WTC11 (cell line): ENCODE measurements at regions not wholly inside any gene's neighbourhood (a gene's known extent, or its start where the extent isn't known, plus 50 kb on each side); places are given as distances from the start of the nearest gene placed in this dataset.

Source experiments
- ATAC-seq: fragments of 200-7000 bp; cut with Tn5 transposase; 2 replicates; pipeline ENCODE4 v1.10.0; 2021; ENCODE audit warnings: mild to moderate bottlenecking, moderate library complexity
- CTCF ChIA-PET: fragments of 300-600 bp; sonication (Branson Sonifier 250); formaldehyde crosslinking; loops from one replicate; lab custom pipeline; 2021; ENCODE audit warnings: antibody characterized with exemption; lab: Charles Lee
- POLR2A ChIA-PET: fragments of 350-600 bp; sonication (Branson Sonifier 250); formaldehyde crosslinking; loops from one replicate; lab custom pipeline; 2021; ENCODE audit warnings: antibody characterized with exemption; lab: Charles Lee
- DNase-seq: peaks from one replicate; pipeline ENCODE4 v3.0.0; 2021; ENCODE audit warnings: low spot score
- H3K27ac Mint-ChIP-seq: 2 replicates; pipeline ENCODE4 v1.8.0; 2021; ENCODE audit warnings: mixed read lengths
- H3K27me3 Mint-ChIP-seq: 2 replicates; pipeline ENCODE4 v1.8.0; 2021; ENCODE audit warnings: low read depth, mild to moderate bottlenecking, moderate library complexity, mixed read lengths
- H3K36me3 Mint-ChIP-seq: 2 replicates; pipeline ENCODE4 v1.8.0; 2021; ENCODE audit warnings: mixed read lengths
- H3K4me1 Mint-ChIP-seq: 2 replicates; pipeline ENCODE4 v1.8.0; 2022; ENCODE audit warnings: mixed read lengths
- H3K4me3 Mint-ChIP-seq: 2 replicates; pipeline ENCODE4 v1.8.0; 2021; ENCODE audit warnings: mild to moderate bottlenecking, moderate library complexity, mixed read lengths
- H3K9me3 Mint-ChIP-seq: 2 replicates; pipeline ENCODE4 v1.8.0; 2021; ENCODE audit warnings: mixed read lengths
- ATF1 ChIP-seq: sonication (generic); formaldehyde crosslinking; IDR thresholded peaks from 2 replicates; pipeline ENCODE4 v1.8.1; 2023; ENCODE audit warnings: mild to moderate bottlenecking, moderate library complexity, missing genetic modification reagents
- ATF6 ChIP-seq: sonication (generic); formaldehyde crosslinking; IDR thresholded peaks from 2 replicates; pipeline ENCODE4 v1.8.1; 2023; ENCODE audit warnings: mild to moderate bottlenecking, missing genetic modification reagents
- CREB1 ChIP-seq: sonication (generic); formaldehyde crosslinking; IDR thresholded peaks from 2 replicates; pipeline ENCODE4 v1.8.0; 2023; ENCODE audit warnings: mild to moderate bottlenecking, missing genetic modification reagents
- GTF2I ChIP-seq: fragments of 250-450 bp; sonication (Bioruptor Pico); conservative IDR thresholded peaks from 2 replicates; pipeline ENCODE4 v1.4.0; 2021; ENCODE audit warnings: mild to moderate bottlenecking
- MXD4 ChIP-seq: fragments of 250-450 bp; sonication (Bioruptor Pico); IDR thresholded peaks from 2 replicates; pipeline ENCODE4 v1.8.0; 2021; ENCODE audit warnings: mild to moderate bottlenecking, moderate library complexity, borderline replicate concordance
- NFE2L1 ChIP-seq: sonication (generic); formaldehyde crosslinking; IDR thresholded peaks from 2 replicates; pipeline ENCODE4 v1.8.1; 2023; ENCODE audit warnings: missing genetic modification reagents
- OVOL2 ChIP-seq: fragments of 250-450 bp; sonication (Bioruptor Pico); IDR thresholded peaks from 2 replicates; pipeline ENCODE4 v1.9.0; 2021; ENCODE audit warnings: mild to moderate bottlenecking, borderline replicate concordance
- RORB ChIP-seq: fragments of 250-450 bp; sonication (Bioruptor Pico); IDR thresholded peaks from 2 replicates; pipeline ENCODE4 v1.9.0; 2021; ENCODE audit warnings: mild to moderate bottlenecking
- TCF7 ChIP-seq: sonication (generic); formaldehyde crosslinking; IDR thresholded peaks from 2 replicates; pipeline ENCODE4 v1.8.0; 2022; ENCODE audit warnings: mild to moderate bottlenecking, low read depth, missing genetic modification reagents, moderate library complexity
- TP53 ChIP-seq: sonication (generic); formaldehyde crosslinking; IDR thresholded peaks from 2 replicates; pipeline ENCODE4 v1.8.1; 2023; ENCODE audit warnings: mild to moderate bottlenecking, missing genetic modification reagents
- ZNF317 ChIP-seq: sonication (generic); formaldehyde crosslinking; IDR thresholded peaks from 2 replicates; pipeline ENCODE4 v1.8.1; 2023; ENCODE audit warnings: low read depth, mild to moderate bottlenecking, moderate library complexity, missing genetic modification reagents, borderline replicate concordance
- ZNF396 ChIP-seq: fragments of 250-450 bp; sonication (Bioruptor Pico); IDR thresholded peaks from 2 replicates; pipeline ENCODE4 v1.8.0; 2021; ENCODE audit warnings: mild to moderate bottlenecking, moderate library complexity, borderline replicate concordance
- TF ChIP-seq, protein P1 (sequence below): sonication (generic); formaldehyde crosslinking; IDR thresholded peaks from 2 replicates; pipeline ENCODE4 v1.8.1; 2023; ENCODE audit warnings: mild to moderate bottlenecking, missing genetic modification reagents, moderate library complexity
- TF ChIP-seq, protein P2 (sequence below): sonication (generic); formaldehyde crosslinking; IDR thresholded peaks from 2 replicates; pipeline ENCODE4 v1.8.0; 2023; ENCODE audit warnings: mild to moderate bottlenecking, missing genetic modification reagents

DNA sequence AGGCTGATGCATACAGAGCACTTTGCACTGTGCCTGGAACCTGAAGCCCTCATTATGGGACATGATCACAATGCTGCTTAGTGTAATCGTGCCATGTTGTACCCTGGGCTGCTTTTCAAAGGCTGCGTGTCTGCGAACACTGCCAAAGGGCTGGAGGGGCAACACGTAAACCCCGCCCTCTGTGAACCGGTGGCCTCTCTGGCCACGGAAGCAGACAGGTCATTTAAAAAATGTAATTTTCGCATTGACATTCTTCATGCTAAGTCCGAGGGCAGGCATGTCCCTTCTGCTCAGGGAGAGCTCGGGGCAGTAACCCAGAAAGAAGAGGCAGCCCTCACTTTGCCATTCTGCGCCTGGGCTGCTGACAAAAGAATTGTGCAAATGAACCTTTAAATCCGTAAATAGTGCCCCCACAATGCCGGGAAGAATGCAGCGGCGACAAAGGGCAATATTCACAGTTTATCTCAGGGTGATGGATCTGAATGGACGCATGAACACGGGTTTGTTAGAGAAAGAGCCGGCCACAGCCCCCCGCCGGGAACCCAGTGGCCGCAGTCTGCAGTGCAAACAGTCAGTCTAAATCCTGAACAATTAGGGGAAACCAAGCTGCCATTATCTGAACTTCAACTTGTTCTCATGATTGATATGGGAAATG lies 226.1 kb downstream of the MYCN start (continued):
- TF ChIP-seq OVOL2 (CRISPR knock-in tag) (no peak), TCF7 (CRISPR knock-in tag) (no peak), MXD4 (CRISPR knock-in tag) (no peak), GTF2I (CRISPR knock-in tag) (no peak), NFE2L1 (CRISPR knock-in tag) (no peak), ZNF396 (no peak)
- TF ChIP-seq, protein P1, sequence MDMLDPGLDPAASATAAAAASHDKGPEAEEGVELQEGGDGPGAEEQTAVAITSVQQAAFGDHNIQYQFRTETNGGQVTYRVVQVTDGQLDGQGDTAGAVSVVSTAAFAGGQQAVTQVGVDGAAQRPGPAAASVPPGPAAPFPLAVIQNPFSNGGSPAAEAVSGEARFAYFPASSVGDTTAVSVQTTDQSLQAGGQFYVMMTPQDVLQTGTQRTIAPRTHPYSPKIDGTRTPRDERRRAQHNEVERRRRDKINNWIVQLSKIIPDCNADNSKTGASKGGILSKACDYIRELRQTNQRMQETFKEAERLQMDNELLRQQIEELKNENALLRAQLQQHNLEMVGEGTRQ (CRISPR knock-in tag): no peak

- H3K27ac Mint-ChIP-seq: no peak overlapping the region
- peaks cover 42% of the 10 kb centered on the region for H3K4me1 Mint-ChIP-seq
- no peaks in the 10 kb centered on the region; the same call in 1 of the 2 replicates for H3K27me3 Mint-ChIP-seq
- H3K4me3 Mint-ChIP-seq: no peak overlapping the region
- TF ChIP-seq RORB (CRISPR knock-in tag): no peak
- TF ChIP-seq ATF1: no peak
- CTCF ChIA-PET: interaction anchor here (1.0 to 1.5 kb wide), 3 partner anchors 53 to 496 kb away, joined by 3 to 7 read pairs (median 7); no protein-coding TSS in a partner anchor
- DNase-seq: no peak
- POLR2A ChIA-PET: no interaction called here
- H3K36me3 Mint-ChIP-seq: no peaks in the 10 kb centered on the region
- no peak for ATAC-seq
- peaks cover 6% of the 10 kb centered on the region for H3K9me3 Mint-ChIP-seq
These were observed 225.4 kb downstream of the MYCN start for GRCh38 chr2:16165518-16166326.

- TF ChIP-seq CREB1 (no peak), ZNF317 (CRISPR knock-in tag) (no peak), TP53 (CRISPR knock-in tag) (no peak), ATF6 (CRISPR knock-in tag) (no peak)
- TF ChIP-seq, protein P2, sequence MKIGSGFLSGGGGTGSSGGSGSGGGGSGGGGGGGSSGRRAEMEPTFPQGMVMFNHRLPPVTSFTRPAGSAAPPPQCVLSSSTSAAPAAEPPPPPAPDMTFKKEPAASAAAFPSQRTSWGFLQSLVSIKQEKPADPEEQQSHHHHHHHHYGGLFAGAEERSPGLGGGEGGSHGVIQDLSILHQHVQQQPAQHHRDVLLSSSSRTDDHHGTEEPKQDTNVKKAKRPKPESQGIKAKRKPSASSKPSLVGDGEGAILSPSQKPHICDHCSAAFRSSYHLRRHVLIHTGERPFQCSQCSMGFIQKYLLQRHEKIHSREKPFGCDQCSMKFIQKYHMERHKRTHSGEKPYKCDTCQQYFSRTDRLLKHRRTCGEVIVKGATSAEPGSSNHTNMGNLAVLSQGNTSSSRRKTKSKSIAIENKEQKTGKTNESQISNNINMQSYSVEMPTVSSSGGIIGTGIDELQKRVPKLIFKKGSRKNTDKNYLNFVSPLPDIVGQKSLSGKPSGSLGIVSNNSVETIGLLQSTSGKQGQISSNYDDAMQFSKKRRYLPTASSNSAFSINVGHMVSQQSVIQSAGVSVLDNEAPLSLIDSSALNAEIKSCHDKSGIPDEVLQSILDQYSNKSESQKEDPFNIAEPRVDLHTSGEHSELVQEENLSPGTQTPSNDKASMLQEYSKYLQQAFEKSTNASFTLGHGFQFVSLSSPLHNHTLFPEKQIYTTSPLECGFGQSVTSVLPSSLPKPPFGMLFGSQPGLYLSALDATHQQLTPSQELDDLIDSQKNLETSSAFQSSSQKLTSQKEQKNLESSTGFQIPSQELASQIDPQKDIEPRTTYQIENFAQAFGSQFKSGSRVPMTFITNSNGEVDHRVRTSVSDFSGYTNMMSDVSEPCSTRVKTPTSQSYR: no peak
- TF ChIP-seq, all 79 proteins: peak for 0
- Mint-ChIP-seq H3K4me1 (peaks cover 30% of the 10 kb centered on the region), H3K36me3 (no peaks in the 10 kb centered on the region), H3K27me3 (no peaks in the 10 kb centered on the region), H3K9me3 (peaks cover 6% of the 10 kb centered on the region), H3K27ac (no peak overlapping the region), H3K4me3 (no peak overlapping the region)
- no peak for ATAC-seq
- no peak for DNase-seq
- ChIA-PET POLR2A (interaction anchor here (0.7 kb wide), 1 partner anchor 137 kb away, joined by 3 read pairs; no protein-coding TSS in a partner anchor), CTCF (interaction anchor here (0.6 kb wide), 1 partner anchor 557 kb away, joined by 3 read pairs; no protein-coding TSS in a partner anchor)
These were observed 222.2 kb downstream of the MYCN start for GRCh38 chr2:16162491-16163040.
